HPDE6-E6E7 (cell line): ENCODE measurements at regions not wholly inside any gene's neighbourhood (a gene's known extent, or its start where the extent isn't known, plus 50 kb on each side); places are given as distances from the start of the nearest gene placed in this dataset.
"Not testable (repeated sequence)": the region's sequence is repeated elsewhere in the genome, so short reads cannot be mapped to it uniquely, and the experiment has no call there.

Experiments
- DNase-seq: peaks from one replicate; pipeline ENCODE4 v3.0.0; 2011; ENCODE audit warnings: missing footprints; ENCODE audit errors: extremely low spot score

GRCh38 chrX:3788494-3789233 lies 75.2 kb upstream of the PRKX start:
- no peak for DNase-seq

DNA sequence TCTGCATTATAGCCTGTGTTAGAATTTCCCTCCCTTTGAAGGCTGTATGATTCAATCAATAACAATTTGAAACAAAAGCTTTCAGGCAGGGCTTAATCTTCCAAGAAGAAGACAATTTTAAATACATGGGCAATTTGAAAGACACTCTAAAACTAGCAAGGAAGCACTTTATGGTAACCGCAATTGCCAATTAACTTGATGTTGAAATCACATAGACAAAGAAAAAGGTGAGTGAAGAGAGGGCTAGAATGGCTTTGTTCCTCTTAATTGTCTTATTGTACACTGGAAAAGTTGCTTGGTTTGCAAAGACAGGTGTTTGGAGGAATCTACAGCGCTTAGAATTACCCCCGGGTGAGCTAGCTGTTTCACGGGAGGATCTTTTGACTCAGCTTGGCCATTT lies 74.4 kb upstream of the PRKX start:
- no peak for DNase-seq

DNA sequence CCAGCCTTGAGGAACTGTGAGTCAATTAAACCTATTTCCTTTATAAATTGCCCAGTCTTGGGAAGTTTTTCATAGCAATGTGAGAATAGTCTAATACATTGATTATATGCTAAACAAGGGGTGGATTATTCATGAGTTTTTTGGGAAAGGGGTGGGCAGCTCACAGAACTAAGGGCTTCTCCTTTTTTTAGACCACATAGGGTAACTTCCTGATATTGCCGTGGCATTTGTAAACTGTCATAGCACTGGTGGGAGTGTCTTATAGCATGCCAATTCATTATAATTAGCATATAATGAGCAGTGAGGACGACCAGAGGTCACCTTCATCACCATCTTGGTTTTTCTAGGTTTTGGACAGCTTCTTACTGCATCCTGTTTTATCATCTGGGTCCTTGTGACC lies 72.4 kb upstream of the PRKX start:
- not testable (repeated sequence) for DNase-seq

GRCh38 chrX:3780564-3780963 lies 67.1 kb upstream of the PRKX start:
- no peak for DNase-seq

DNA sequence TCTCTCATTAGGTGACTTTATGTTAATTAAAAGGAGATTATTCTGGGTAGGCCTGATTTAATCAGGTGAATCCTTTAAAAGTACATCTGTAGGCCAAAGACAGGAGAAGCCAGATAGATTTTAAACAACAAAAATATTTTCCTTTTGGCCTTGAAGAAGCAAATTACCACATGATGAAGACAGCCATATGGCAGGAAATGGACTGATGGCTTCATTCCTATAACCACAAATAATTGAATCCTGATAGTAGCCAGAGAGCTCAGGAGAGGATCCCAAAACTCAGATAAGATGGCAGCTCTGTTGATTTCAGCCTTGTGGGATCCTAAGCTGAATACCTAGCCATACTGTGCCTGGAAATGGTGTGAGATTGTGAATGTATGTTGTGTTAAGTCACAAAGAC lies 66.1 kb upstream of the PRKX start:
- DNase-seq = no peak

DNA sequence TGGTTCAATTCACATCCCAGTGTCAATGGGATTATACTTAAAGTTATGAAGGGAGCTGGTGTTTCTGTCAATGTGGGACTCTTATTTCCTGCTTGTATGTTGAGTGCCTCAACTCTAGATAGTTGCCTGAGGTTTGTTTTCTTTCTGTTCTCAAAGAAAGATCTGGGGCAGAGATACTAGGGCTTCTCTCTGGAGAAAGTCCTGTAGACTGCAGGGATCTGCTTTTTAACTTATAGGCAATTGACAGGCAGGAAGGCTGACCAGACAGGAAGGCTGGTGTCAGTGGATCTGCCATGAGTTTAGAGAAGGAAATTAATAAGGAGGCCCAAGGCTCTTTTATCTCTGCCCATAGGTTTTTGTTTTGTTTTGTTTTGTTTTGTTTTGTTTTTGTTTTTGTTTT lies 64.0 kb upstream of the PRKX start:
- DNase-seq = no peak

DNA sequence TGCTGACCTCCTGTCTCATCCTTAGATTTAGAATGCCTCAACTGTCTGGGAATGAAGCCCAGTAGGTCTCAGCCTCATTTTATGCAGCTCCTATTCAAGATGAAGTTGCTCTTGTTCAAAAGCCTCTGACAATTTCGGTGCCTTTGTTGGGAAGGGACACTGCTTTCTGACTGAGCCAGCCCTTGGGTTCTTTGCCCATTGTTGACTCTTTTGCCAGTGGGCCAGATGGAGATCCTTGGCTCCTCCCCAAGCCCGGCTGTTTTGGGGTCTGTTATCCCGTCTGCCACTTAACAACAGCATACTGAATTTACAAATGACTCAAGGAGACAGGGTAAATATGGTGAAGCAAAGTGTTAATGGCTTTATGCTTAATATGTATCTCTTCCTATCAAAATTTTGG lies 58.3 kb upstream of the PRKX start:
- no peak for DNase-seq

GRCh38 chrX:3768881-3769280 lies 55.4 kb upstream of the PRKX start:
- DNase-seq = no peak
